ENCODE measurements at regions not wholly inside any gene's neighbourhood (a gene's known extent, or its start where the extent isn't known, plus 50 kb on each side); places are given as distances from the start of the nearest gene placed in this dataset.

DNA sequence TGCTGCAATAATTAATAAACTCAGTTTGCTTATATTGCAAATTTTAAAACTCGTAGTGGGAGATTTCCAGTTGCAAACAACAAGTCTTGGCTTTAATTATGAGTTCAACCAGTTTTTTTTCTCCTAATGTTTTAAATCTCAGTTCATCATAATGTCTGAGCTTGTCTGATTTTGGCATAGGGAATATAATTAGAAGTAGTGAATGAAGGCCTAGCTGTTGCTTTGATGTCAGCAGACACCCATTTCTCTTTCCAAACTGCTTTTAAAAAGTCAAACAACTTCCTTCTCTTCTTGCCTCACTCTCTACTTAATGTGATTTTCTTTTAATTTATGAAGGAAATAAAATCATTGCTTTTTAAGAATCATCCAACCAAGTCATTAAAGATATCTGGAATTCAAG, 1462.1 kb downstream of the DPP10 start:
- no peak overlapping the region for H3K9ac ChIP-seq (ENCODE audit: low read length in 3 of 3)
- H3K27me3 ChIP-seq (ENCODE audit: control insufficient read depth, insufficient read depth, low read length) = no peaks in the 10 kb centered on the region
- no peak overlapping the region for H3K4me3 ChIP-seq (ENCODE audit: low read length in 3 of 3)
- no peaks in the 10 kb centered on the region for H3K36me3 ChIP-seq (ENCODE audit: control insufficient read depth in 2 of 3, insufficient read depth in 3 of 3, low read length in 3 of 3)
- no peak overlapping the region for H3K27ac ChIP-seq (ENCODE audit: low read depth in 2 of 2, low read length in 2 of 2)
- FAIRE-seq (no peak), DNase-seq (no peak)
- intact Hi-C loops (cut with DNase I) = no loop called here
- no peaks in the 10 kb centered on the region for H3K4me1 ChIP-seq (ENCODE audit: control insufficient read depth in 2 of 3, insufficient read depth in 2 of 3, low read depth in 1 of 3, low read length in 3 of 3)
- TF ChIP-seq, protein P1, sequence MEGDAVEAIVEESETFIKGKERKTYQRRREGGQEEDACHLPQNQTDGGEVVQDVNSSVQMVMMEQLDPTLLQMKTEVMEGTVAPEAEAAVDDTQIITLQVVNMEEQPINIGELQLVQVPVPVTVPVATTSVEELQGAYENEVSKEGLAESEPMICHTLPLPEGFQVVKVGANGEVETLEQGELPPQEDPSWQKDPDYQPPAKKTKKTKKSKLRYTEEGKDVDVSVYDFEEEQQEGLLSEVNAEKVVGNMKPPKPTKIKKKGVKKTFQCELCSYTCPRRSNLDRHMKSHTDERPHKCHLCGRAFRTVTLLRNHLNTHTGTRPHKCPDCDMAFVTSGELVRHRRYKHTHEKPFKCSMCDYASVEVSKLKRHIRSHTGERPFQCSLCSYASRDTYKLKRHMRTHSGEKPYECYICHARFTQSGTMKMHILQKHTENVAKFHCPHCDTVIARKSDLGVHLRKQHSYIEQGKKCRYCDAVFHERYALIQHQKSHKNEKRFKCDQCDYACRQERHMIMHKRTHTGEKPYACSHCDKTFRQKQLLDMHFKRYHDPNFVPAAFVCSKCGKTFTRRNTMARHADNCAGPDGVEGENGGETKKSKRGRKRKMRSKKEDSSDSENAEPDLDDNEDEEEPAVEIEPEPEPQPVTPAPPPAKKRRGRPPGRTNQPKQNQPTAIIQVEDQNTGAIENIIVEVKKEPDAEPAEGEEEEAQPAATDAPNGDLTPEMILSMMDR (IDR thresholded peaks at IDR 0.05; ENCODE audit: borderline replicate concordance, extremely low read depth, insufficient read depth) = no peak
- H3K9me3 ChIP-seq (ENCODE audit: control insufficient read depth in 2 of 3, insufficient read depth in 1 of 3, low read length in 3 of 3) = no peaks in the 10 kb centered on the region

DNA sequence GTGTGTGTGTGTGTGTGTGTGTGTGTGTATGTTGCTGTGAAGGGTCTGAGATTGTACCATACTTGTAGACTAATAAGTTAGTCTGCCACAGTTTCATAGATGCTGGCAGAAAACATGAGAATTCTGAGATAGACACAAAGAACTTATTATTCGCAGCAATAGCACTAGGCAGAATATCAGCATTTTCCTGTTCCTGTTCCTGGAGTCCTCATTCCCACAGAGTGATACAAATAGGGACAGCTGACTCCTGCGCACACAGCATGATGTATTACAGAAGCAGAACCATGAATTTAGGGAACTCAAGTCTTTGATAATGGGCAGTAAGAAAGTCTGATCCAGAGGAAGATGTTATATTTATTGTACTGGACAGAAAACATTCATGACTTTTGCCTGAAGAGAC, 1466.3 kb downstream of the DPP10 start:
- FAIRE-seq = no peak

DNA sequence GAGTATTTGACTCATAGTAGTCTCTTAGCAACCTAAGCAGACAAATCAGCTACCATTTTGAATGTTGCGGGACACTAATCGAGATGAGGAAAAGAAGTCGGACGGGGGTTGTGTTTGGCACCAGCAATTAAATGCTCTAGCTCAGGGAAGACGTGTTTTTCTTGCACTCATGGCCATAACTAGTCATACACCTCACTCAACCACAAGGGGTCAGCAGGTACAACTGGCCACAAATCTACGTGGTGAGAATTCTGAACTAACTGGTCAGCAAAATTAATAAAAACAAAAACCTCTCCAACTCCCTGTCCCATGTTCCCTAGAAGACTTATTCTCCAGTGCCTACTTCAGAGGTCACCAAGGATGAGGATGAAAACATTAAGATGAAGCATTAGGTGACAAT, 1467.8 kb downstream of the DPP10 start:
- Histone ChIP-seq H3K4me1 (ENCODE audit: control insufficient read depth in 2 of 3, insufficient read depth in 2 of 3, low read depth in 1 of 3, low read length in 3 of 3) (no peaks in the 10 kb centered on the region), H3K27me3 (ENCODE audit: control insufficient read depth, insufficient read depth, low read length) (no peaks in the 10 kb centered on the region), H3K9me3 (ENCODE audit: control insufficient read depth in 2 of 3, insufficient read depth in 1 of 3, low read length in 3 of 3) (no peaks in the 10 kb centered on the region), H3K4me3 (ENCODE audit: low read length in 3 of 3) (no peak overlapping the region), H3K9ac (ENCODE audit: low read length in 3 of 3) (no peak overlapping the region), H3K36me3 (ENCODE audit: control insufficient read depth in 2 of 3, insufficient read depth in 3 of 3, low read length in 3 of 3) (no peaks in the 10 kb centered on the region), H3K27ac (ENCODE audit: low read depth in 2 of 2, low read length in 2 of 2) (no peak overlapping the region)
- intact Hi-C loops (cut with DNase I) = no loop called here
- TF ChIP-seq, protein P1 (IDR thresholded peaks at IDR 0.05; ENCODE audit: borderline replicate concordance, extremely low read depth, insufficient read depth) = no peak
- DNase-seq (peak in 1 of 5 donors; percentile 17), FAIRE-seq (no peak)

More for the DNA sequence above, 1466.3 kb downstream of the DPP10 start:
- Histone ChIP-seq H3K9ac (ENCODE audit: low read length in 3 of 3) (no peak overlapping the region), H3K4me1 (ENCODE audit: control insufficient read depth in 2 of 3, insufficient read depth in 2 of 3, low read depth in 1 of 3, low read length in 3 of 3) (no peaks in the 10 kb centered on the region), H3K36me3 (ENCODE audit: control insufficient read depth in 2 of 3, insufficient read depth in 3 of 3, low read length in 3 of 3) (no peaks in the 10 kb centered on the region), H3K27ac (ENCODE audit: low read depth in 2 of 2, low read length in 2 of 2) (no peak overlapping the region), H3K27me3 (ENCODE audit: control insufficient read depth, insufficient read depth, low read length) (no peaks in the 10 kb centered on the region), H3K4me3 (ENCODE audit: low read length in 3 of 3) (no peak overlapping the region), H3K9me3 (ENCODE audit: control insufficient read depth in 2 of 3, insufficient read depth in 1 of 3, low read length in 3 of 3) (no peaks in the 10 kb centered on the region)
- intact Hi-C loops (cut with DNase I) = no loop called here
- TF ChIP-seq, protein P1 (IDR thresholded peaks at IDR 0.05; ENCODE audit: borderline replicate concordance, extremely low read depth, insufficient read depth) = no peak
- DNase-seq = peak in 1 of 5 donors; percentile 9

DNA sequence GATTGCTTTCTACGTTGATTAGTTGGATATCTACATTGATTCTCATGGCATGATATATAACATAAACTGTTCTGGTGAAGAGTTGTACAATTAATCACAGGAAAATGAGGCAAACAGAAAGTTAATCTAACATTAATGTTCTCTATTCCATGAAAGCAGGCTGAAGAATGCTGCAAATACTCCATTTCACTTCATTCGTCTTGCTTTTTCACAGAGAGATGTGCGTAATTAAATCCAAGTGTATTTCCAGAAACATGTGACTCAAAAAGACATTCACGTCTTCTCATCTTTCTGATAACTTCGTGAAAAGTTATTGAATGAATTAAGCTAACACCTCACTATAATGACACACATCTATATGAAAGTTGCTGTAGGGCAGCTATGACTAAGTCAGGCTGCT, 1471.5 kb downstream of the DPP10 start:
- no peaks in the 10 kb centered on the region for H3K4me1 ChIP-seq (ENCODE audit: control insufficient read depth in 2 of 3, insufficient read depth in 2 of 3, low read depth in 1 of 3, low read length in 3 of 3)
- TF ChIP-seq, protein P1 (IDR thresholded peaks at IDR 0.05; ENCODE audit: borderline replicate concordance, extremely low read depth, insufficient read depth) = no peak

More for the DNA sequence above, 1471.5 kb downstream of the DPP10 start:
- Histone ChIP-seq H3K27ac (ENCODE audit: low read depth in 2 of 2, low read length in 2 of 2) (no peak overlapping the region), H3K9me3 (ENCODE audit: control insufficient read depth in 2 of 3, insufficient read depth in 1 of 3, low read length in 3 of 3) (no peaks in the 10 kb centered on the region), H3K36me3 (ENCODE audit: control insufficient read depth in 2 of 3, insufficient read depth in 3 of 3, low read length in 3 of 3) (no peaks in the 10 kb centered on the region), H3K27me3 (ENCODE audit: control insufficient read depth, insufficient read depth, low read length) (no peaks in the 10 kb centered on the region), H3K9ac (ENCODE audit: low read length in 3 of 3) (no peak overlapping the region), H3K4me3 (ENCODE audit: low read length in 3 of 3) (no peak overlapping the region)
- intact Hi-C loops (cut with DNase I) = no loop called here
- no peak for FAIRE-seq
- no peak for DNase-seq

Measured in kidney (tissue), 13 donors.